NCI-H1694 (cell line): ENCODE measurements at regions not wholly inside any gene's neighbourhood (a gene's known extent, or its start where the extent isn't known, plus 50 kb on each side); places are given as distances from the start of the nearest gene placed in this dataset.

ENCODE experiments used
- DNase-seq: peaks from one replicate; lab custom pipeline; 2025; lab: John Stamatoyannopoulos, UW

DNA sequence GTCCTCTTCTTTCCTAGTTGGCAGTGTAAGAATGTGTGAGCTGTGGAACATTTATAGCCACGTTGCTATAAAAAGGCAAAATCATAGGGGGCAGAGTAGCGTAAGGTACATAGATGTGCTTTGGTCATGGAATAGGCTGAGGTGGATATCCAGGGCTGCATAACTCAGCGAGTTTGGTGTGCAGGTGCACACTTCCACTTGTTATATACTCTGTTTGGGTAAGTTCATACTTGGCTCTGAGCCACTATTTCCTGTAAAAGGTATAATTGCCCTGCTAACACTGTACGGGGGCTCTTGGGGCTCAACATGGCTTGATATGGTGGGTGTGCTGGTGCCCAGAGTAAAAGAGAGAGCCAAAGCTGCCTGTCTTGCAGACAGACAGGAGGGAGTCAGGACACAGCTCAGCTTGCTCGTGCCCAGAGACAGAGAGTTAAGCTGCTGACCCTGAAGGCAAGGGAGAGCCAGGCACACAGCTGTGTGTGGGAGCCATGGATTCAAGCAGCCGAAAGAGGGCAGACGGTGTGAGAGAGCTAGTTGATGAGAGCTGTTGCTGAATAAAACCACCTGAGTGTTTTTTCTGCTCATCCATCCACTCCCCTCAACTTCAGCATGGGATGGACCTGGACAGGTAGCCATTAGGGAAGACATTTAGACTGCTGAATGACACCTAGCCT, 126.7 kb downstream of the DKK1 start:
- DNase-seq: no peak

DNA sequence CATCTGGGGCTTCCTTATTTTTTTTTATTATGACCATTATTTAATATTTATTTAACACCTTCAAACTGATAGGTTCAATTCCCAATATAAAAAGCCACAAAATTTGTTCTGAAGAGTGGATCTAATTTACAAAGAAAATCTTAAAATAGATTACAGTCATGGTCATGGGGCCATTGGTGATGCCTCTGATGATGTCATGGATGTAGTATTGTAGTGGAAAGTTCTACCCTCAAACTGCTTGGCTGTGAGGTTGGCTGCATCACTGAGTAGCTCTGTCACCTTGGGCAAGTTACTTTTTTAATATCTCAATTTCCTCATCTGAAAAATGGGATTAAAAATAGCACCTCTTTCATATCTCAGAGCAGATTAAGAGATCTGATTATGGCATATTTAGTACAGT, 128.5 kb downstream of the DKK1 start:
- DNase-seq: no peak

DNA sequence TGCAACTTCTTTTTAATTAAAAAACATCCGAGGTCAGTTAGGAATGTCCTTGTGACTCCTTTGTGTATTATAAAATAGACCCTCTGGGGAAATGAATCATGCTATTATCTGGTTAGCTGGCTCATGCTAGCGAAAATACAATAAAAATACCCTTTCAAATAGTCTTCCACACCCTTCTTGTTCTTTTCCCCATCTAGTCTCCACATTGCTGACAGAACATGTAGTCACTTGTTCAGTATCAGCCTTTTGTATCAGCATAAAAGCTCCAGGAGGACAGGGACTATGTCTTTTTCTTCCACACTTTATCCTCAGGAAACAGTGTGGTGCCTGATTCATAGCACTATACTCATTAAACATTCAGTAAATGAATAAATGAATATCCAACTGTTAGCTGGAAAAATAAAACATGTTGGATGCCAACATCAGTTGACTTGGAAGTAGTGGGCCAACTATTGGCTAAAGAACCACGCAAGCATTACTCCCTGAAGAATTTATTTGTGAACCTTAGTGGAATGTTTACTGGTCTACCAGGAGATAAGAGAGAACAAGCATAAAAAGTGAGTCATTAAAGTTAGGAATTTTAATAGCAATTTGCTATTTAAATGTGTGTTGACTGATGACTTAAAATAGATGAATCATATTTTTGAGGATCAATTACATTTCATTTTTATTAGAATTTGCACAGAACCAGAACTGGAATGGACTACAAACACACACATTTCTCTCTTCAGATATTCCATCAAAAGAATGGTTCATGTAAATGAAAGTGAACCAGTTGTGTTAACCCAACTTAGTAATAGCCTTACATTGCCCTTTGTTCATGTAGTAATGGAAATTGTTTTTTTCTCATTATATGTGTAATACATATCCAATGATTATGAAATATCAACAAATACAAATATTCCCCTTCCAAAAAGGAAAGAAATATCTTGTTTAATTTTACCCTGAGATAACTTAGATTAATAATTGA, 129.6 kb downstream of the DKK1 start:
- DNase-seq: no peak

DNA sequence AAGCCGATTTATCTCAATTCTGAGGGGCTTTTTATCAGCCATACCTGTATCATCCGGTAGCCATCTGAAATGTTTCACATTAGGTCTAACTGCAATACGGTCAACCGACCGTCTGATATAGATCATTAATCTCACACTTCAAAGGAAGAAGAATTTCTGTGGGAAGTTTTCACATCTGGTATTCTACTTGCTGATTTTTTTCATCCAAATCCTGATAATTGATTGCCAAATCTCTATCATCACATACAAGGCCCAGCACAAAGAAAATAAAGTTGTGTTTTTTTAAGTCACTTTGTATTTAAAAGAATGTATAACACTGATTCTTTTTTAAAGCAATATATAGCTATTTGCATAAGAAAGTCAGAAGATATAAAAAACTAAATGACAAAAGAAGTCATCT, 132.3 kb downstream of the DKK1 start:
- DNase-seq: no peak

DNA sequence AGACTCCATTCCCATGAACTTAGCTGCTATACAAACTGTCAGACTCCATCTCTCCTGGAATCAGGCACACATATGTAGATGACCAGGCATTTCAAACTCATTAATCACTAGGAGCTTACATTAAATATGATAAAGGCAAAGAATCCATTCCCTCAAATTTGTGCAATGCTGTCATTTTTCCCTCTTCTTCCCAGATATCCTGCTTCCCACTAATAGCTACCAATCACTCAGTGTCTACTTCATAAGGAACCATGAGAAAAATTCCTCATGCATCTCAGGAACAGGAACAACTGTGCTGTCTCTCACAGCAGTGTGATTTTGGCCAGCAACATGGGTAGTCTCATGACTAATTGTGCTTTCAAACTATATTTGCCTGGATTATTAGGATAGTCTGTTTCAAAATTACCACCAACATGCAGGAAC, 133.9 kb downstream of the DKK1 start:
- DNase-seq: no peak

DNA sequence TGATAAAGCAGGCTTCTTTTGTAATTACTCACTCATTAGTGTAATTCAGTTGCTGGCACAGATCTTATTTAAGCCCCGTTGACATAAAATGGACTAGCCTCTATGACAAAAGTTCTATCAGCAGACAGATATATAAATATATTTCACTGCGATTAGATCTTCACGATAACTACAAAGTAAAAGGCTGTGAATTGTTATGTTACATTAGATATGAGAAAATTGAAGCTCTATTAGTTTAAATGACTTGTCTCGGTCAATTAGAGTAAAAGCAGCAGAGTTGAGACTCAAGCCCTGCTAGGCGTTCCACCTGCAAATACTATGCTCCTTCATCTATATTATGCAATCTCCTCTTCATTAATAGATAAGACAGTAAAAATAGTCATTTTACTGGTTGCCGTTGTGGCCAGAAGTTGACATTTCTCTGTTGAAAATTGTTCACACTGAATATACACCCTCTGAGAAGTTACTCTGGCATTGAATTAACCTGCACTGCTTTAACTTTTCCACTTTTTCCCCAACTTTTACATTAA, 136.7 kb downstream of the DKK1 start:
- DNase-seq: no peak

DNA sequence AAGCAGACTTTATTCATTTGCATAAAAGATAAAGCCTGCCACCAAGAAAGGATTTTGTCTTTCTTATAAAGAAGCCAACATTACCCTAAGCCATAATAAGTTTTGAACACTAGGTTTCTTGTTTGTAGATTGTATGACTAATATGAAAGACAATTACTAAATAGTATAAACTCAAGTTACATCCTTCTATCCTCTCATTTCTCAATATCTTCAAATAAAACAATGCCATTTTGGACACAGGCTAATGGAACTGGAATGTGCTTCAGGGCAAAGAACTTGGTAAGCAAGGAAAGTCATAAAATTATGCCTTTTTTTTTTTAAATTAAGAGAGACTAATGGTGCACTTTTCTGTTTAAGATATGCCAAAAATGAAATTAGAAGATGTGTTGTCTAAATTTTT, 137.7 kb downstream of the DKK1 start:
- no peak for DNase-seq

DNA sequence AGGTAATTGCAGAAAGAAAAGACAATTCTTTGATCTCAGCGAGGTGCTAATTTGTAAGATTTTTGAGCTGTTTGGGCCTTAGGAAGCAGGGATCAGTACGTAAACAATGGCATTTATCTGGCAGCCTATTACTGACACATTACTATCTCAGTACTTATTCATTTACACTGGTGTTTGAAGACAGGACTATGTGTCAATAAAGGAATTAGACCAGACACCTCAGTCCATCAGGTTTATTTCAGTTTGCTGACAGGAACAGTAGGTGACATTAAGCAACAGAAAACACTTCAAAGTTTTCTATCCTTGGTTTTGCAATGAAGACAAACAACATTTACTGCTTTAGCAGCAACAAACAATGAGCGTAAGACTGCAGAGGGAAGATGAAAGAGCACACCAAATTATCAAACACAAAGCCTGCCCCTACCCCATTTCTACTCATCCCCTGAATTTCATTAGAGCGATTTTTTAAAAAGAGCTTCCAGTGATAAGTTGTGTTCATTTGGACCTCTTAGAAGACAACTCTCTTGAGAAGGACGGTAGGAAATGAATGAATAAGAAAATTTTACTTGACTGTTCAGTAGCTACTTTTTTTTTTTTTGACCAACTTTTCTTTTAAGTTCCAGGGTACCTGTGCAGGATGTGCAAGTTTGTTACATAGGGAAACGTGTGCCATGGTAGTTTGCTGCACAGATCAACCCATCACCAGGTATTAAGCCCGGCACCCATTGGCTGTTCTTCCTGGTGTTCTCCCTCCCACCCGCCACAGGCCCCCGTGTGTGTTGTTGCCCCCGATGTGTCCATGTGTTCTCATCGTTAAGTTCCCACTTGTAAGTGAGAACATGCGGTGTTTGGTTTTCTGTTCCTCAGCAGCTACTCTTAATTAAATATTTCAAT, 138.8 kb downstream of the DKK1 start:
- DNase-seq: no peak

DNA sequence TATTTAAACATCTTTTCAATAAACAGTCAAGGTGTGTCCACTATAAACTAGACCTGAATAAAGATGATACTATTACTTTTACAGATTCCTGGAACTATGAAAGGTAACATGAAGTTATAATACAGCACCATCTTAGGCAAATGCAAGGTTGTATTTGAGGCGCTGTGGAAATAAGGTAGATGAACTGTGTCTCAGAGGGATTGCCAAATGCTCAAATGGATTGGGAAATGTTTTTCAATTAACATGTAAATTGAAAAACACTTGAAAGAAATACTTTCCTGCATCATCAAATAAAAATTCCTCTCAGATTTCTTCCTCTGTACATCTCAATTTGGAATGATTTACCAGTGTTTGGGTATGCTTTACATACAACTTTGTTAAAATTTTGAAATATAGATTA, 139.4 kb downstream of the DKK1 start:
- DNase-seq: no peak

DNA sequence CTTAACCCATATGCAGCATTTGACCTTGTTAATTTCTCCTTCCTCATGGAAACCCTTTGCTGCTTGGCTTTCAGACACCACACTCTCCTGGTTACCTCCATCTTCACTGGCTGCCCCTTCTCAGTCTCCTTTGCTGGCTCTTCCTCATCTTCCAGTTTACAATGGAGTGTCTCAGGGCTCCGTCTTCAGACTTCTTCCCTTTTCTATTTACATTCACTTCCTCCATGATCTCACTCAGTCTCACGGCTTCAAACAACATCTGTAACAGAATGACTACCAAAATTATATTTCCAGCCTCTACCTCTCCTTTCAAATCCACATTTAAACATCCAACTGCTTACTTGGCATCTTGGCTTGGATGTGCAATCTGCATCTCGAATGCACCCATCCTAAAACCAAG, 140.4 kb downstream of the DKK1 start:
- DNase-seq: no peak

DNA sequence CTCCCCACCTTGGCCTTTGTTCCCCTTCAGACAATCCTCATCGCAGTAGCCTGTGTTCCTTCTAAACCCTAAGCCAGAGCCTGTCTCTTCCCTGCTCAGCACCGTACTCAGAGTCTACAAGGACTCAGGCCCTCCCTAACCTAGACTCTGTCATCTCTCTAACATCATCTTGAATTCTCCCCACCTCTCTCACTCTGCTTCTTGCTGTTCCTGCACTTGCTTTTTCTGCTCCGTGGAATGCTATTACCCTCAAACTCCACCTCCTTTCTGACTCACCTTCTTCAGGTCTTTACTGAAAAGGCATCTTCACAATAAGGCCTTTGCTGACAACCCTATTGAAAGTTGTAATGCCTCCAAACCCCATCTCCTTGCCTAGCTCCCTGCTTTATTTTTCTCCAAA, 141.0 kb downstream of the DKK1 start:
- no peak for DNase-seq

DNA sequence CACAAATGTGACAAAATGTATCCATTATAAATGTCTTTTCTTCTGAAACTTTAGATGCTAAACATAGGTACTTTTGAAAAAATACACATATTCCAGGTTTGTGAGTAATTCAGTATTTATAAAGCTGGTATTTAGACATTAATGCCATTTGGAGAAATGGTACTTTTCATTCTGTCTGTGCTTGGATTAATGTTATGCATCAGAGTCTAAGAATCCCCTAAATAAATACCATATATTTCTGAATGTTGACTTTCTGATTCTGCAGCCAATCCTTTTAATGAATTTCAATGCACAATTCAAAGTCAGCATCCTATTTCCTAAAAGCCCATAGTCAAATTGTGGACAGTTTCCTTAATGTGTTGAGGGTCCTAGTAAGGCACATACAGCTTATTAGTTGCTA, 145.0 kb downstream of the DKK1 start:
- DNase-seq: no peak

DNA sequence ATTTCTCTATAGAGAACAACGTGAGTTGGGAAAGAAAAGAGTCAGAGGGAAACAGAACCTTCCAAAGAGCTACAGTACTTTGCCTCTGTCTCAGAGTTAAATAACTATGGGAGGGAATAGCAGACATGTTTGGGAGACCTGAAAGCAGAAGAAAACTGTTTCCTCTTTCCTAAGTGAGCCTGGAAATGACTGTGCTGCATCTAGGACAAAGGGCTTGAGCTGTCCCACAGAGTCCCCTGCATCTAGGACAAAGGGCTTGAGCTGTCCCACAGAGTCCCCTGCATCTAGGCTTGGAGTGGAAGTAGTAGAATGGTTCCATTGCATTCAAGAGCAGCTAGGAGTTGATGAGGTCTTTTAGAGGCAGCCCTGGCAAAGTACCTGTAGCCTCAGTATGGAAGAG, 149.7 kb downstream of the DKK1 start:
- no peak for DNase-seq

DNA sequence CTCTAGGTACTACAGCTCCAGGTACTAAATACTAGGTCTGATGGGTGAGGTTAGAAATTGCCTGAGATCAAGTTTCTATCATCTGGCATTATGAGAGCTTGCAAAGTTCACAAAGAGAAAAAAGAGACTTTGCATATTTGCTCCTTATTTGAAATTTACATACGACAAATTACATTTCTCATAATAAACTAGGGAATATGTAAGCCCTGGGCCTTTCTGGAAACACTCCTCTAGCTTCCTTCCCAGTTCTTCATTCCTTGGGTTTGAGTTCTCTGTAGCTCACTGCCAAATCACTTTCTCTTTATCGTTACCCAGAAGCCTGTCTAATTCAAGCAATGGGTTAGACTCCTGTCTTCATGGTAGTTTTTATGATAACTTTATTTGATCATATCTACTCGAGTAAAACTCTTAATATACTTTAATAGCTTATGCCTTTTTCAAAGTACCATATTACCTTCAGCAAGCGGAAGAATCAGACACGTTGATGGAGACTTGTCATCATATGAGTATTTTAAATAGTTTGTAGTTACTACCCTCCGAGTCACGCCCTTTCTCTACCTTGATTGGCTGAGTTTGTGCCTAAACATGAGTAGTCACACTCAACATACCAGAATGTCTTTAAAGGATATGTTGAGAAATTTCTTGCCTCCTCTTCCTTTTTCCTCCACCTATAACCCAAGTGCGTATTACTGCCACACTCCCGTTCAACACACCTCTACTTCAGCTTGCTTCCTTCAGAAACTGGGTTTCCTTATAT, 150.5 kb downstream of the DKK1 start:
- DNase-seq: no peak

DNA sequence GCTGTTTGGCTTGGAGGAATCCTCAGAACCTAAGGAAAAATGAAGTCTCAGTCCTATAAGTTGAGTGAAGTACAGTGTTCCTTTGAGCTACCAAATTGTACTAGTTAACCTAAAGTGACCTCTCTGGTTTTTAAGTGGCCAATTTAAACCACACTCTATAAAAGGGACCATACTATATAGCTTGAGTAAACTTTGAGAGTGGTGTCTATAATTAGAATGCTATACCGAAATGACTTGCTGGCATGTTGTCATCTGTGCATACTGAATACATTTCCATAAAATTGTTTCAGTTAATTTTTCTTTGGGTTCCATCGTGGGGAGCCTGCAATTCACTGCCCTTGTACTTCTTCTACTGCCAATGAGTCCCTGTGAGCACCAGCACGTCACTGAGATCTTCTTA, 151.1 kb downstream of the DKK1 start:
- DNase-seq: no peak

DNA sequence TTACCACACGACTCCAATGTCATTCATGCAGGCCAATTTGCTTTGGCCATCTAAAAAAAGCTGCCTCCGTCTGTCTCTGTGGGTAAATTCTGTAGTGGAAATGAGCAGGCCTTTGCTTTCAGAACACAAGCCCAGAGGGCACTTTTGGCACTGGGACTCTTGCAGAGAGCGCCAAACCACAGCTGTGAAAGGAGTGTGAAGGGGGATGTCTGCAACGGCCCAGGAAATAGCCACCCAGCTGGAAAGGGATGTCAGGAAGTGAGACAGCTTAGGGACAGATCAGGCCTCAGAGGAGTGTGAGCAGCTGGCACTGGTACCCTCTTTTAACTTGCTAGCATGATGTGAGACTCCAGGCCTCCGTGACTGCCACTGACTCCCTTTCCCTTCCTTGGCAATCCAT, 152.4 kb downstream of the DKK1 start:
- no peak for DNase-seq

DNA sequence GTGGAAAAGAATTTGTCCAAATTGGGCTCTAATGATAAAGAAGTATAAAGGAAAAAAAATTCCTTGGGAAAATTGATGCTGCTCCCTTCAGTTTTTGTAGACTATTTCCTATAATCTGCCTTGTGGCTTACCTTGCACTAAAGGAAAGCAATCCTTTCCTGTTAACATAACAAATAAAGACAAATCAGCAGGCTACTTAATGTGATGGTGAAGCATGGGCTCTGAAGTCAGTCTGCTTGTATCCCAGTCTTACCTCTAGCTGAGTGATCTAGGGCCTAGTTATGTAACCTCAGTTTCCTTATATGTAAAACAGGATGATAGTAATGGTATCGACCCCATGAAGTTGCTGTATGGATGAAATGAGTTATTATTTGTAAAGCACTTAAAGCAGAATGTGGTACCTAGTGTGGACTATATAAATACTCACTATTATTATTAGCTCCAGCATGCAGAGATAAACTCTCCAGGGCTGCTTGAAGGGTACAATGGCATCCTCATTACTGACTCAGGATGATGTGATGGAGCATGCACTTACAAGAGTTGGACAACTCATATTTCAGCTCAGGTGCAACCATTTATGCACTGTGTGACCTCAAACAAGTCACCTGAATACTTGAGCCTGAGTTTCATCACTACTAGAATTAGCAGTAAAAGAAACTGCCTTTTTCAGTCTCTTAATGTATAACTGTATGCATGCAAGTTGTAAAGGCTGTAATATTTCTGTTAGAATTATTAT, 156.1 kb downstream of the DKK1 start:
- DNase-seq: no peak

DNA sequence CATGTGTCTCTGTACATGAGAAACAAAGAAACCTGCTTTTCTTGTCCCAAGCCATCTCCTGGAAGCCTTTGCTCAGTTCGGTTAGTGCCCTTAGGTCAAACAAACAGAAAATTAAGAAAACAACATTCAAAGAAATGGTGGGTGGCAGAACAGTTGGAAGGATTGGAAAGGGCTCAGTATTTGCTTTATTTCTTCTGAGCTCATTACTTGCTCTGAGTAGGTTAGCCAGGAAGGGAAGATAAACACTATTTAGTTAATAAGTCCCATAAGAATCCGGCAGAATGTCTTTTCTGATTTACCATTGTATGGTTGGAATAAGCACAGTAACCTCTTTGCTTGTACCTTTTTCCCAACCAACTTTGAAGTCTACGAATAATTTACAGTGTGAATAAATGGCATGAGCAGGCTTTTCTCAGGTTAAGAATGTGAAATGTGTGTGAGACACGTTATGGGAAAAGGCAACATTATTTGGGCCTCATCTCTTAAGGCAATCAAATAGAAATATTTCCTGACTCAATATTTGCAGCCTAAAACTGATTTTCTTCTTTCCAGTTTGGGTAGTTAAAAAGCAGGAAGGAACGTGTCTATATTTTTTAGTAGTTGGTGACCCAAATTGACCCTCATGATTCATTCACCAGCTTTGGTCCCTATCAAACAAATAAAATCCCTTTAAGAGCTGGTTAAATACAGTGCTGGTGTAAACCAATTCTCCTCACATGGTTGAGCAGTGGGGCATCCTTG, 158.5 kb downstream of the DKK1 start:
- DNase-seq: no peak

DNA sequence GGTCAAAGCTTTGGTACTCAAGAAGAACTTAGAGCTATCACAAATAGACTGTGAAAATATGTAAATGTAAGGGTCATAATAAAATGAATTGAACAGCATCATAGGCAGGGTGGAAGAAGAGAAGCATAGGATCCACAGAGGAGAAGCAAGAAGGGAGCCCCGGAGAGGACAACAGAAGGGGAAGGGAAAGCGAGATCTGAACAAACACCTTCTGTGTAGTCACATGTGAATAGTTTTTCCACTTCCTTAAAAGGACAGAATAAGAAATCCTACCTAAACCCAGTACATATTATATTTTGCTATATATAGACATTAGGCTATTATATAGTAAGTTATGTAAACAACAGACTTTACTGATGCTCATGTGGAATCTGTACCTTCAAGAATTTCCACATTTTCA, 160.2 kb downstream of the DKK1 start:
- DNase-seq: no peak

DNA sequence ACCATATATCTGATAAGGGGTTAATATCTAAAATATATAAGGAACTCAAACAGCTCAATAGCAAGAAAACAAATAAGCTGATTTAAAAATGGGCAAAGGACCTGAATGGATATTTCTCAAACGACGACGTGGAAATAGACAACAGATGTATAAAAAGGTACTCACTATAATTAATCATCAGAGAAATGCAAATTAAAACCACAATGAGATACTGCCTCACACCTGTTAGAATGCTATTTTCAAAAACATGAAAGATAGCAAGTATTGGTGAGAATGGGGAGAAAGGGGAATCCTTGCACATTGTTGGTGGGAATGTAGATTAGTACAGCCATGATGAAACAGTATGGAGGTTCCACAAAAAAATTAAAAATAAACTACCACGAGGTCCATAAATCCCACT, 163.2 kb downstream of the DKK1 start:
- no peak for DNase-seq
